ENCODE measurements at regions not wholly inside any gene's neighbourhood (a gene's known extent, or its start where the extent isn't known, plus 50 kb on each side); places are given as distances from the start of the nearest gene placed in this dataset.

DNA sequence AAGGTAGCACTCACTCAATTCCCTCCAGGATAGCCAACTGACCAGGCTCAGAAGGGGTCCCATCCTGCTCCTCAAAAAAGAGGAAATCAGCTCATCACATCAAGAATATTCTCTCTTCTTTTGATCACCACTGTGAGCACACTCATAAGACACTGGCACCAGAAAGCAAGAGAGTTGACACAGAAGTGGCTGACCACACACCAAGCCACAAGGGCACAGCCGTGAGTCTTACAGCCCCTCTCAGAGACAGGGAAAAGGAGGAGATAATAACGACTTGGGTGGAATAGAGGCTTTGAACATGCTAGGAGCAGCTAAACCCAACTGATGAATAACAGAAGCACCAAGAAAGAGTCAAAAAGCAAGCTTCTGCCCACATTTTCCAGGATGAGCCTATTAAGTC is 249.1 kb upstream of the PREP start:
- DNase-seq: no peak
- Mint-ChIP-seq H3K4me1 (peaks cover 45% of the 10 kb centered on the region), H3K9me3 (no peaks in the 10 kb centered on the region), H3K36me3 (peaks cover 6% of the 10 kb centered on the region), H3K4me3 (no peak overlapping the region), H3K27ac (no peak overlapping the region), H3K27me3 (peaks cover 9% of the 10 kb centered on the region)
- CTCF ChIA-PET: no interaction called here

DNA sequence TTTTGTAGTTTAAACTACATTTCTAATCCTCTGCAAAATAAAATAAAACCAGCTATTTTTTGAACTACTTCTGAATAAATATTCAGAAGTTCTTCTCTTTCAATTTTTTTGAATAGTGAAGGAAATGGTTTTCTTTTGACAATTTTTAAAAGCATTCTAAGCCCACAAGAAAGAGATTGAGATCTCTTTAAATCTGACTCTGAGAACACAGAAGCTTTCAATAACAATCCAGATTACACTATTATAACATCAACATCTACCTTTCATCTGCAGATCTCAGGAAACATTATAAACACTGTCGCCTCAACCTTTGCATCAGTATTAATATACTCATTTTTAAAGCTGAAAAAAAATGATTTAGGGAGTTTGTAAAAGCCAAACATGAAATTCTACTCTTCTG is 247.5 kb upstream of the PREP start:
- Mint-ChIP-seq H3K36me3 (peaks cover 6% of the 10 kb centered on the region), H3K27ac (peak overlapping the region; percentile 72), H3K4me1 (peaks cover 61% of the 10 kb centered on the region), H3K4me3 (no peak overlapping the region), H3K9me3 (no peaks in the 10 kb centered on the region), H3K27me3 (peaks cover 9% of the 10 kb centered on the region)
- CTCF ChIA-PET: no interaction called here
- no peak for DNase-seq

DNA sequence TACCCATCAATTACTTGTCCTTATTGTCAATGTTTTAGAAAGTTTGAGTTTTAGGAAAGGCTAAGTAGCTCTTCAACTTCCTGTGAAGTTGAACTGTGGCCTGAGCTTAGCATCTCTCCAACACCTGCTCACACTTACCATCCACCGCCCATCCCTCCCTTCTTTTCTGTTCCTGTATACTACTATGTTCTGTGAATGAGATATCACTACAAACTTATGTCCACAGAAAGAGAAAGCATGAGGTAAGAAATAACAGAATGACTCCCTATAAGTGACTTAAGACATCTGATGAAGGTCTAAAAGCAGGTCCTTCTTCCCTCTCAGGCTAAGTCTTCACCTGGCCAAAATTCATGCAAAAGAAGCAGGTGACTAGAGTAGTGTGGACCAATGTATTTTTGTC is 246.3 kb upstream of the PREP start:
- peaks cover 9% of the 10 kb centered on the region for H3K27me3 Mint-ChIP-seq
- H3K36me3 Mint-ChIP-seq: peaks cover 8% of the 10 kb centered on the region
- CTCF ChIA-PET: interaction anchor here (1.2 kb wide), 2 partner anchors 26 to 165 kb away, joined by 3 read pairs; no protein-coding TSS in a partner anchor
- no peak overlapping the region for H3K4me3 Mint-ChIP-seq
- H3K9me3 Mint-ChIP-seq: no peaks in the 10 kb centered on the region
- H3K4me1 Mint-ChIP-seq: peaks cover 73% of the 10 kb centered on the region
- no peak for DNase-seq
- no peak overlapping the region for H3K27ac Mint-ChIP-seq

GRCh38 chr6:105648276-105648675 is 245.4 kb upstream of the PREP start:
- Mint-ChIP-seq H3K27me3 (peaks cover 9% of the 10 kb centered on the region), H3K4me3 (no peak overlapping the region), H3K36me3 (peaks cover 6% of the 10 kb centered on the region), H3K27ac (peak overlapping the region; percentile 67), H3K4me1 (peaks cover 77% of the 10 kb centered on the region), H3K9me3 (peaks cover under 1% of the 10 kb centered on the region)
- DNase-seq: peak; percentile 22
- CTCF ChIA-PET: interaction anchor here (0.5 to 1.2 kb wide), 4 partner anchors 27 to 164 kb away, joined by 3 to 4 read pairs (median 3); no protein-coding TSS in a partner anchor

GRCh38 chr6:105646391-105646867 is 243.5 kb upstream of the PREP start:
- no peaks in the 10 kb centered on the region for H3K27me3 Mint-ChIP-seq
- H3K4me1 Mint-ChIP-seq: peaks cover 81% of the 10 kb centered on the region
- CTCF ChIA-PET: interaction anchor here (1.0 kb wide), 1 partner anchor 337 kb away, joined by 3 read pairs; no protein-coding TSS in a partner anchor
- H3K4me3 Mint-ChIP-seq: no peak overlapping the region
- DNase-seq: peak; percentile 53
- peak overlapping the region; percentile 79 for H3K27ac Mint-ChIP-seq
- H3K9me3 Mint-ChIP-seq: peaks cover 8% of the 10 kb centered on the region
- H3K36me3 Mint-ChIP-seq: peaks cover 6% of the 10 kb centered on the region

GRCh38 chr6:105645958-105646357 is 243.1 kb upstream of the PREP start:
- peak overlapping the region; percentile 79 for H3K27ac Mint-ChIP-seq
- CTCF ChIA-PET: interaction anchor here (1.0 kb wide), 1 partner anchor 337 kb away, joined by 3 read pairs; no protein-coding TSS in a partner anchor
- no peak overlapping the region for H3K4me3 Mint-ChIP-seq
- peaks cover 79% of the 10 kb centered on the region for H3K4me1 Mint-ChIP-seq
- no peaks in the 10 kb centered on the region for H3K27me3 Mint-ChIP-seq
- peaks cover 9% of the 10 kb centered on the region for H3K9me3 Mint-ChIP-seq
- DNase-seq: no peak
- peaks cover 6% of the 10 kb centered on the region for H3K36me3 Mint-ChIP-seq

DNA sequence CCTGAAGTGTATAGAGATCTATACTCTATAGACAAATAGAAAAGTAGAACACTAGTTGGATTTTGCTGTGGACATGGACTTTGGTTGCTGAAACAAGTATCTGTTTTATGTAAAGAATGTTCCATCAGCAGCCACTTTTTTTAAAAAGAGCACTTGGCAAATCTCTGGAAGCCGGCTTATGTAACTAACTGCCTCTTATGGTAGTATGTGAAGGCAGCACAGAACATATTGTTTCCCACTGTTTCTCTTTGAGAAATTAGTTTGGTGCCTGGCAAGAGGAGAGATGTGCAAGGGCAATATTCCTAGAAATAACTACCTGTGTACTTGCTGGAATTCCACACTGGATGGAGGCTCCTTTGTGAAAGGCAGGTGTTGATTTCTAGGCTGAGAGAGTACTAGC is 242.3 kb upstream of the PREP start:
- Mint-ChIP-seq H3K4me1 (peaks cover 73% of the 10 kb centered on the region), H3K4me3 (no peak overlapping the region), H3K27me3 (no peaks in the 10 kb centered on the region), H3K36me3 (peaks cover 3% of the 10 kb centered on the region), H3K27ac (peak overlapping the region; percentile 79), H3K9me3 (peaks cover 9% of the 10 kb centered on the region)
- DNase-seq: no peak
- CTCF ChIA-PET: no interaction called here

- DNase-seq: no peak
- Mint-ChIP-seq H3K27ac (peak overlapping the region; percentile 29), H3K36me3 (peaks cover 2% of the 10 kb centered on the region), H3K4me3 (no peak overlapping the region), H3K27me3 (no peaks in the 10 kb centered on the region), H3K4me1 (peaks cover 70% of the 10 kb centered on the region), H3K9me3 (peaks cover 9% of the 10 kb centered on the region)
- CTCF ChIA-PET: interaction anchor here (1.2 kb wide), 1 partner anchor 12 kb away, joined by 3 read pairs; no protein-coding TSS in a partner anchor
Observed at GRCh38 chr6:105644691-105645090, 241.8 kb upstream of the PREP start.

DNA sequence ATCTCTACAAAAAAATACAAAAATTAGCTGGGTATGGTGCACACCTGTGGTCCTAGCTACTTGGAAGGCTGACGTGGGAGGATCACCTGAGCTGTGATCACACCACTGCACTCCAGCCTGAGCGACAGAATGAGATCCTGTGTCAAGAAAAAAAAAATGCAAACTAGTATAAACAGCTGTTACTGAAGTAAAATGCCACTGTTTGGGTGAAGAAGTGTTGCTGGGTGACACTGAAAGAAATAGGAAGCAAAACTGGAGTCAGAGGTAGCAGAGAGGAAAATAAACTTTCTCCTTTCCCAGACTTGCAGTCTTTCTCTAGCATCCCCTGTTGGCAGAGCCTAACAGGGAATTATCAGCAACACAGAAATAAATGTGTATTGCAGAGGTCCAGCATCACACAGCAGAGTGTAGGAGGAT is 241.2 kb upstream of the PREP start:
- Mint-ChIP-seq H3K9me3 (peaks cover 9% of the 10 kb centered on the region), H3K4me3 (no peak overlapping the region), H3K27me3 (no peaks in the 10 kb centered on the region), H3K36me3 (peaks cover 2% of the 10 kb centered on the region), H3K4me1 (peaks cover 63% of the 10 kb centered on the region), H3K27ac (no peak overlapping the region)
- CTCF ChIA-PET: interaction anchor here (1.2 kb wide), 1 partner anchor 12 kb away, joined by 3 read pairs; no protein-coding TSS in a partner anchor
- no peak for DNase-seq

GRCh38 chr6:105642708-105643107 is 239.8 kb upstream of the PREP start:
- Mint-ChIP-seq H3K4me1 (peaks cover 50% of the 10 kb centered on the region), H3K36me3 (peaks cover 2% of the 10 kb centered on the region), H3K27me3 (no peaks in the 10 kb centered on the region), H3K27ac (no peak overlapping the region), H3K9me3 (peaks cover 9% of the 10 kb centered on the region), H3K4me3 (no peak overlapping the region)
- CTCF ChIA-PET: interaction anchor here (1.0 kb wide), 1 partner anchor 14 kb away, joined by 3 read pairs; no protein-coding TSS in a partner anchor
- DNase-seq: no peak

DNA sequence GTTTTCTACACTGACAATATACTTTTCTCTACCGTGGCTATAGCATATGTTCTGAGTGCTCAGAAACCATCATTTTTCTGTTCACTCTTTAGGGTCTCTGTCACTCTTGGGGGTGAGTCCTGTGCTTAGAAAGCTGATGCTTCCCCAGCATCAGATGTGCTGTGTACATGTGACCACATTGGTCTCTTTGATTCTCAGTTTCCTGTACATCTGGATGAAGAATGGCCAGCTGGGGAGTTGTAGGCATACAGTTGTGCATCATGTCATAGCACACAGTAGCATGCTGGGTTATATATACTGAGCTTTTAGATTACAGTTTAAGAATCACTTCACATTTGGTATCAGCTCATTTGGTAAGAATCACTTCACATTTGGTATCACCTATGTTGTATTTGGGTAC is 238.6 kb upstream of the PREP start:
- Mint-ChIP-seq H3K36me3 (peaks cover 2% of the 10 kb centered on the region), H3K27me3 (no peaks in the 10 kb centered on the region), H3K9me3 (peaks cover 9% of the 10 kb centered on the region), H3K4me3 (no peak overlapping the region), H3K4me1 (peaks cover 41% of the 10 kb centered on the region), H3K27ac (no peak overlapping the region)
- DNase-seq: no peak
- CTCF ChIA-PET: interaction anchor here (1.0 kb wide), 1 partner anchor 12 kb away, joined by 3 read pairs; no protein-coding TSS in a partner anchor

GRCh38 chr6:105639124-105639523 is 236.2 kb upstream of the PREP start:
- Mint-ChIP-seq H3K4me1 (peaks cover 17% of the 10 kb centered on the region), H3K27me3 (peaks cover 4% of the 10 kb centered on the region)
- CTCF ChIA-PET: no interaction called here

DNA sequence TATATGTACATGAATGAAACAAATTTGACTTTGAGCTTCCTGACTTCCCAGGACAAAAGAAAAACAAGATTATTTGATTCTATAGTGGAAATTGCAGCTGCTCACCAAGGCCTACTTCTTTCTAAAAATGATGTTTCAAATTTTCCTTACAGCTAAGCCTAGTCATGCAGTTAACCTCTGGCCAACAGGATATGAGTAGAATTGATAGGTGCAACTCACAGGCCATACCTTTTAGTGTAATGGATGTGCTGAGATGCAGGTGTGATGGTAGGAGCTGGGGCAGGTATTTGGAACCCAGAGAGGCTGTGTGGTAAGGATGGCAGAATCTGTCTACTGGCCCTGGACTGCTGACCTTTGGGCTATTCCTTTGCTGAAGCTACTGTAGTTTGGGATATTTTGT is 230.9 kb upstream of the PREP start:
- no peak overlapping the region for H3K27ac Mint-ChIP-seq
- CTCF ChIA-PET: no interaction called here
- DNase-seq: no peak
- H3K4me3 Mint-ChIP-seq: no peak overlapping the region
- H3K36me3 Mint-ChIP-seq: peaks cover 5% of the 10 kb centered on the region
- H3K27me3 Mint-ChIP-seq: peaks cover 17% of the 10 kb centered on the region
- H3K4me1 Mint-ChIP-seq: no peaks in the 10 kb centered on the region
- H3K9me3 Mint-ChIP-seq: peaks cover 24% of the 10 kb centered on the region

More at GRCh38 chr6:105639124-105639523, 236.2 kb upstream of the PREP start:
- Mint-ChIP-seq H3K27ac (no peak overlapping the region), H3K9me3 (peaks cover 9% of the 10 kb centered on the region), H3K36me3 (no peaks in the 10 kb centered on the region), H3K4me3 (no peak overlapping the region)
- DNase-seq: no peak

DNA sequence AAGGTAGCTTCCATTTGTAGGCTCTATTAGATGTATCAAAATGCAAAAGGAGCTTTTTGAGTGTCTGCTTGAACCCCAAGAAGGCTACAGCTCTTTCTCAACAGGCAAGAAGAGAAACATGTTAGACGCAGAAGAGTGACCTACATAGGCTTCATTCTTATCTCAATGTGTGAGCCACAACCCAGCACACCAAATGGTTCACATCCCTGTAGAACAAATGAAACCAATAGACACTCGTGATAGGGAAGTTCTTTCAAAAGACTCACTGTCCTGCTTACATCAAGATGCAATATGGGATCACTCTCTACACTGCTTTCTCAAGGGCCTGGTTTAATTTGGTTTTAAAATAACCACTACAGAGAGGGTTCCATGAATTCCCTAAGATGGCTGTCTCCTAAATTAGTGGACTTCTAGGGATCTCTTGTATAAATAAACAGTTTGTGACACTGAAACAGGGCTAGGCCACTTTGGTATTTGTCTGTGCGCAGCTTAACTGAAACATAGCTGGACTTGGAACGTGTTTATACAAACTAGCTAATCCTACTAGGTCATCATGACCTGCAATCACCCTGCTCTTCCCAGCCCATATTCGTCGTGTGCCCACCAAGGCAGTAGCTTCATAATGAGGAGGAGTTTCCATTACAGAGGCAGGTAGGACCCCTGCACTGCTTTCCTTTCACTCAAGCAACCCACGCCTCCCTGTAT is 225.4 kb upstream of the PREP start:
- Mint-ChIP-seq H3K27ac (no peak overlapping the region), H3K4me3 (no peak overlapping the region), H3K4me1 (peaks cover 17% of the 10 kb centered on the region), H3K27me3 (peaks cover 13% of the 10 kb centered on the region), H3K36me3 (peaks cover 4% of the 10 kb centered on the region), H3K9me3 (peaks cover 17% of the 10 kb centered on the region)
- CTCF ChIA-PET: interaction anchor here (1.6 kb wide), 1 partner anchor 14 kb away, joined by 3 read pairs; no protein-coding TSS in a partner anchor
- DNase-seq: no peak
